Right lung (tissue), 2 donors: ENCODE measurements at regions not wholly inside any gene's neighbourhood (a gene's known extent, or its start where the extent isn't known, plus 50 kb on each side); places are given as distances from the start of the nearest gene placed in this dataset.

ENCODE experiments used
- DNase-seq, 2 donors: peaks; one replicate each; pipeline ENCODE4 v3.0.0-alpha.2; 2013

DNA sequence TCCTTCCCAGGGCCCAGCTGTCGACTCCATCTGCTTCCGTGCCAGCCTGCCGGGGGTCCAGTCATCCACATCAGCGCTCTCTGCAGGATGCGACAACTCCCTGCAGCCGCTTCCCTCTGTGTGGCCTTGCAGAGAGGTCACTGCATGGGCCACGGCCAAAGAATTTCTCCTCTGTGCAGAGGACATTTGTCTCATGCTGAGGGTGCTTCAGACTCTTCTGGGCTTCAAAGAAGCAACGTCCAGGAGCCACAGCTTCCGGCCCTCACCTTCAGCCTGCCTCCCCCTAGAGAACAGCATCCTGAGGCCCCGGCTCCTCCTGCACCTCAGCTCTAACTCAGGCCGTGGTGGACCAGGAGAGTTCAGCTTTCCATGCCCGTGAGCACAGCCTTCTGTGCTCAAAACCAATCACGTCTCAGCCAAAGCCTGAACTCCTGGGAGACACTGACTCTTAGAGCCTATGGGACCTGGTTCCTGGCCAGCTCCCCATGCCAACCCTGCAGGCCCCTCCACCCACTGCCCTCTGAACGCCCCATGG lies 258.9 kb downstream of the BRD1 start:
- DNase-seq: no peak

DNA sequence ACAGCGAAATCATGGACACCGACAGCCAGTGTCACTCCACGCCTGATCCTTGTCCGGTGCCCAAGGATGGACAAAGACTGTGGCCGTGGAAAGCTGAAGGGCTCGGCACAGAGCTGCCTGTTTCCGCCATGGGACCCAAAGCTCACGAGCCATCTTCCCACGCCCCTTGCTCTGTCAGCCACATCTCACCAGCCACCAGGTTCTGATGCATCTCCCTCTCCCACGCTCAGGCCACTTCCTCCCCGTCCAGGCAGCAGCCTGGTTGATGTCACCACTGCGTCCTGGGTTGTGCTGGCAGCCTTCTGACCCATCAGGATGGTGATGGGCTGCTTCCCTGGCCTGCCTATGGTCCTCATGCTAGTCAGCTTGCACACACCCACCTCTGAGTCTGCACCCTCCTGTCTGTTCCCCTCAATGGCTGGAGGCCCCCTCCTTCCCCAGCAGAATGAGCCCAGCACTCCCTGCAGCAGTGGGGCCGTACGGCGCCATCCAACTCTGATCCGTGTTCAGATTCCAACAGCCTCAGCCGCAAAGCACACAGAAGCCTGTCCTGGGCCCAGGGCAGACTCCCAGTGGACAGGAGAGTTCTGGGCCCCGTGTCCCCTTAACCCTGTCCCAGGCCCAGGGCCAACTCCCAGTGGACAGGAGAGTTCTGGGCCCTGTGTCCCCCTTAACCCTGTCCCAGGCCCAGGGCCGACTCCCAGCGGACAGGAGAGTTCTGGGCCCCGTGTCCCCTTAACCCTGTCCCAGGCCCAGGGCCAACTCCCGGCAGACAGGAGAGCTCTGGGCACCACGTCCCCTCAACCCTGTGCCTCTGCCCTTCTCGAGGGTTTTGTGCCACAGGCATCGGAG lies 259.5 kb downstream of the BRD1 start:
- DNase-seq: no peak

GRCh38 chr22:49566693-49567092 lies 261.0 kb downstream of the BRD1 start:
- no peak for DNase-seq

- no peak for DNase-seq
Observed at GRCh38 chr22:49566141-49566541, 261.5 kb downstream of the BRD1 start.

GRCh38 chr22:49565516-49565855 lies 262.2 kb downstream of the BRD1 start:
- DNase-seq: no peak

GRCh38 chr22:49564666-49565515 lies 262.8 kb downstream of the BRD1 start:
- no peak for DNase-seq

DNA sequence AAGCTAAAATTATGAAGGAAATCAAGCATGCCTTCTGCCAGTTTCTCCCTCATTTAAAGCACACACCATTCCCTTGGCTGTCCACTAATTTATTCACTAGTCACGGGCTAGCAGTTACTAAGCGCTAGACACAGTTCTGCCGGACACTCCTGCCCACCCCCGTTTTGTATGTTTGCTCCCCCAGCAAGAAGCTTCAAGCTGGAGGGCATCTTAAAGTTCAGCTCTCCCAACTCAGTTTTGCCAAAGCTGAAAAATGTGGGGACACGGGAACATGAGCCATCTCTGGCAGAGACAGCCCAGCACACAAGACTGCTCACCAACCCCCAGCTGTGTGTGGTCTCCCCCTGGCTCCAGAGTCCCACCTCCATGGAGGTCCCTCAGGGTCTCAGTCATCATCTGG lies 263.6 kb downstream of the BRD1 start:
- no peak for DNase-seq

DNA sequence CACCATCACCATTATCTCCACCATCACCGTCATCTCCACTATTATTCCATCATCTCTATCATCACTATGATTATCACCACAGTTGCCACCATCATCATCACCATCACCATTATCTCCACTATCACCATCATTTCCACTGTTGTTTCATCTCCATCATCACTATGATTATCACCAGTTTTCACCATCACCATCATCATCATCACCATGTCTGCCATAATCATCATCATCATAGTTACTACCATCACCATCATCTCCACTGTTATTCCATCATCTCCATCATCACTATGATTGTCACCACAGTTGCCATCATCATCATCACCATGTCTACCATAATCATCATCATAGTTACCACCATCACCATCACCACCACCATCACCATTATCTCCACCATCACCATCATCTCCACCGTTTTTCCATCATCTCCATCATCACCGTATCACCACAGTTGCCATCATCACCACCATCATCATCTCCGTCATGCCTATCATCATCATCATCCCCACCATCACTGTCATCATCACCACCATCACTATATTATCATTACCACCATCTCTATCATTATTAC lies 264.9 kb downstream of the BRD1 start:
- DNase-seq: no peak

DNA sequence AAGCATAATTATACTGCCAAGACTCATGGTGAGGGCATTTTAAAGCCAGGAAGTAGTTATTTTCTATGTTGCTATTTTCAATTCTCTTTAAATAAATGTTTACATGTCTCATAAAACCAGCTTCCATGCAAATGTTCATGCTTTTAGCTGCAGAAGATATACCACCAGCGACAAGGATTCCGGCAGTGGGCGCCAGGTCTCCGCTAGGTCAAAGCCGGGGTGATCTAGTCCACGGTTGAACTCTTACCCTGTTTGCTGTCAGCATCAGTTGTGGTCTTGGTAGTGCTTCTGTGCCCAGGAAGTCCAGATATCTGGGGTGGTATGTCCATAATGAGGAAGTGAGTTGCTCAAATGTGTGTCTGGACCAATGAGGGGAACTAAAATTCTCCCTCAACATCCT lies 265.7 kb downstream of the BRD1 start:
- no peak for DNase-seq

GRCh38 chr22:49561338-49561737 lies 266.3 kb downstream of the BRD1 start:
- no peak for DNase-seq

DNA sequence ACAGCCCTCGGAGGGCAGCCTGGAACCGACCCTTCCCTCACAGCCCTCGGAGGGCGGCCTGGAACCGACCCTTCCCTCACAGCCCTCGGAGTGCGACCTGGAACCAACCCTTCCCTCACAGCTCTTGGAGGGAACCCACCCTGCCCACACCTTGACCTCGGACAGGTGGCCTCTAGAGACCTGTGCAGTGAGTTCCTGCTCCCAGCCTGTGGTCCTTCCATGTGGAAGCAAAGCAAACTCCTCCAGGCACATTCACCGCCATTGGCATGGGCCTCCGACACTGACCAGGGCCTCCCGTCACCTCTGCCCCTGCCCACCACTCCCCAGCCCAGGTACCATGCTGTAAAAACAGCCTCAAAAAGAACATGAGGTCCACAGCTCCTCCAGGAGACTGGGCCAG lies 272.1 kb downstream of the BRD1 start:
- DNase-seq: no peak

DNA sequence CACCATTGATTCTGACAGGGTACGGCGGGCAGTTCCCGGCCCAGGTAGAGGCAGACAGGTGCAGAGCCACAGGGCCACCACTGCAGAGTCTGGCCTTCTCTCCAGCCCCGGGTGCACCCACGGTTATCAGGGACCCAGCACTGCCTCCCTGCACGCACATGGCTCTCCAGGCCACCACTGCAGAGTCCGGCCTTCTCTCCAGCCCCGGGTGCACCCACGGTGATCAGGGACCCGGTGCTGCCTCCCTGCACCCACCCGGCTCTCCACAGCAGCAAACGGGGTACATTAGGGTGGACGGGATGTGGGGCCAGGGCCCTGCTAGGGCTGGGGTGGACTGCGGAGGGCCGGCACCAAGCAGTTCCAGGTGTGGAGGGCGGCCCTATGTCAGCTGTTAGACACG lies 272.9 kb downstream of the BRD1 start:
- no peak for DNase-seq

DNA sequence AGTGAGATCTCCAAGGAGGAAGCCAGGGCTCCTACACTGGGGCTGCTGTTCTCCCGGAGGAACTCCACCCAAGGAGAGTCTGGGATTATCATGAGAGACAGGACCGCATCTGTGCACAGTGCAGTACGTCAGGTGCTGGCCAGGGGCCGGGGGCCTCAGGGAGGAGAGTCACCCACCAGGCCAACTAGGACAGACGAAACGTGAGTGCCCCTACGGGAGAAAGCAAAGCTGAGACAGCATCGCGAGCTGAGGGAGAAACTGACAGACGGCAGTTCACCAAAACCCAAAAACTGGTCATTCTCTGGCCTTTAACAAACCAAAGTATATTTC lies 273.4 kb downstream of the BRD1 start:
- no peak for DNase-seq

DNA sequence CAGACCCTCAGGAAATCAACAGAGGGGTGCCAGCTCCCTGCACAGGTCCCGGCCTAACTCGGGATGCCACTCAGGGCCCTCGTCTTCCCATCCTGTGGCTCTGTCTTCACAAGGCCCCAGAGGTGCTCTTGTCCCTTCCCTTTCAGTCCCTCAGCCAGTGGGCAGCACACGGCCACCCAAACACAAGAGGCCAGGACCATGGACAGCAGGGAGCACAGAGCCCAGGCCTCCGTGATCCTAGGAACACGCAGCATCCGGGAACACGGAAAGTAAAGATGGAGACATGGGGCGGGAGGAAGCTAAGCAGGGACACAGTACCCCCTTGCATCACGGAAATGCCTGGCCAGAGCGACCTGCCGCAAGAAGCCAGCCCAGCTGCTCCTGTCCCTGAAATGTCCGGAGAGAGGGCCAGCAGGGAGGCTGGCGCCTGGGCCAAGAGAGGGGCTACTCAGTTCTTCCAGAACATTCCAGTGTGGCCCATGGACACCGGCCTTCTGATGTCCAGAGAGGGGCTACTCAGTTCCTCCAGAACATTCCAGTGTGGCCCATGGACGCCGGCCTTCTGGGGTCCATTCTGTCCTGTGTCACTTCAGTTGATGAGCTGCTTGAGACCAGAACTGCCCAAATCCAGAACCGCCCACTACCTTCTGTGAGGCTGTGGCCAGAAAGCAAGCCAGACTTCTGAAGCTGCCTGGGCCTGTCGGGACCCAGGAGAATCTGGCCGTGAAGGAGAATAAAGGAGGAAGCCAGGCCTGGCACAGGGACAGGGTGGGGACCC lies 274.0 kb downstream of the BRD1 start:
- no peak for DNase-seq

DNA sequence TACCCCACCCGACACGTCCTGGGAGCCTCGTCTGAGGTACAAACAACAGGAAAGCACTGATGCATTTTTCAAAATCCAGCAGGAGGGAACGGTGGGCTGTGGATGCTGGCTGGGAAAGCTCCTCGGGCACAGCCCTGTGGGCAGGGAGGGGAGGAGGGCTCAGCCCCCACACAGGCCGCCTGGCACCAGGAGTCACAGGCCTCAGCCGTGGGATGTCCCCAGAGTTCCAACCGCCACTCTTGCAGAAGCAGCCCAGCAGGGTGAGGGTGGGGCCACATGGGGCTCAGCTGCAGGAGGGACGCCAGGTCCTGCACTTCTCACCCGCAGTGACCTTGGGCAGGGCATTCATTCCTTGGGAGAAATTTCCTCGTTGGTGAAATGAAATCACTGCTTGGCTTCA lies 274.6 kb downstream of the BRD1 start:
- no peak for DNase-seq

GRCh38 chr22:49551897-49552614 lies 275.6 kb downstream of the BRD1 start:
- DNase-seq: no peak

- DNase-seq: no peak
Observed at GRCh38 chr22:49551446-49551845, 276.2 kb downstream of the BRD1 start.

GRCh38 chr22:49550766-49551362 lies 276.8 kb downstream of the BRD1 start:
- no peak for DNase-seq

DNA sequence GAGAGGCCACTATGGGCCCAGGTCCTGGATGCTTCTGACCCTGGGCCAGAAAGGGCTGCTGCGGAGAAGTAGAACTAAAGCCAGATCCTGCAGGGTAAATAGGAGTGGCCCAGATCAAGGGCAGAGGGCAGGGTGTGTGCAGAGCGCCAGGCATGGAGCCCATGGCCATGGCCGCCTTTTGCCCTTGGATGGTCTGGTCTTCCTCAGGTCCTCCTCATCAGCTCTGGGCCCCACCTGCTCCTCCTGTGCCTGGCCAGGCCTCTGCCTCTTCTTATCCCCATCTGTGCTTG lies 277.6 kb downstream of the BRD1 start:
- DNase-seq: no peak

DNA sequence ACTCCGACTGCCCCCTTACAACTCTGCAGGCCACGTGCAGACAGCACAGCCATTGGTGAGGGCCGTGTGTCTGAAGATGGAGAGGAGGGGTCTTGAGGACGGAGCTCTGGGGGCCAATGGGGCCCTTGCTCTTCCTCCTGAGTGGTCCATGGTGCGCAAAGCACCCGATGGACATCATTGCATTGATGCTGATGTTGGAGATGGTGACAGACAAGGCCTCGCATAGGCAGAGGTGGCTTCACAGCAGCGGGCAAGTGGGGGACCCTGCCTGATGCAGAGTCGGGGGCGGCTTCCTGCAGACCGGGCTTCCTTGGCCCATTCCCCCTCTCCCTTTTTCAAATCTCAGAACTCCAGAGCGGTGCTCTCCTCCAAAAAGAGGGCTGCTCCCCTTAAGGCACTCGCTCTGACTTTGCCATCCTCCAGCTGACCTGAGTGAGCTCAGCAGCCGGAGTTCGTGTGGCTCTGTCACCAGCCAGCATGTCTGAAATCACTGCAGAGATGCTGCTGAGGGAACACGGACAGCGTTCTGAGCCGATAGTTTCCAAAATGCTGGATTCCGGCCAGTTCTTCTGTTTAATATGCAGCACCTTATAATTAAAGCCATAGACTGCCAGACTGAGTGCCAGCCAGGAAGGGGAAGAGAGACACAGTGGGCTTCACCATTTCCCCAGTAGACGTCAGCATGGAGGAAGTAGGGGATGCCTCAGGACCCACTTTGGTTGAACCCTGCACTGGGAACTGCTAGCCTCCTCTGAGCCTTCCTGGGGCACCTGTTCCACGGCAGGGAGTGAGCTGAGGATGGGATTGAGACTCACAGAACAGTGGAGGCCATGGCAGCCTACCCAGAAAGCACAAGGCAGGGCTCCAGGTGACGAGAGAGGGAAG lies 278.2 kb downstream of the BRD1 start:
- no peak for DNase-seq
